ENCODE measurements at regions not wholly inside any gene's neighbourhood (a gene's known extent, or its start where the extent isn't known, plus 50 kb on each side); places are given as distances from the start of the nearest gene placed in this dataset.

DNA sequence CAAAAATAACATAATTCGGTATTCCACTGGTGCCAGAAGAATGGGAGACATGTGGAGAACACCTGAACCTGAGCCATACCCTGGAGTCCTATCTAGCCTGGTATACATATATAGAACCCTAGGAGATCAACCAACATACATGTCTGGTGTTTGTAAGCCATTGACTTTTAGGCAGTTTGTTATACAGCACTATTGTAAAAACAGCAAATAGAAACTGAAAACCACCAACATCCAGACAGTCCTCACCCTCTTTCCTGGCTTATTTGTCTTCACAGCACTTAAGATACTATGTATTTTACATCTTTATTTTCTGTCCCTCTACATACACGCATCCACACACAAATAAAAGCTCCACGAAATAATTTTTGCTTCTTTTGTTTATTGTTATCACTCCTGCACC is 404.2 kb upstream of the PMFBP1 start:
- H3K27me3 ChIP-seq (replicated peaks in 1 of 7), result no peaks in the 10 kb centered on the region
- intact Hi-C loops (cut with DNase I; ENCODE audit: low total_unique reads), result no loop called here
- no peak for DNase-seq
- H3K4me3 ChIP-seq, result no peak overlapping the region
- no peaks in the 10 kb centered on the region for H3K4me1 ChIP-seq
- H3K27ac ChIP-seq, result no peak overlapping the region
- no peaks in the 10 kb centered on the region for H3K36me3 ChIP-seq
- H3K9me3 ChIP-seq, result peaks cover 0 to 6% (median 0%) of the 10 kb centered on the region in 8 donors
- TF ChIP-seq, protein P1, sequence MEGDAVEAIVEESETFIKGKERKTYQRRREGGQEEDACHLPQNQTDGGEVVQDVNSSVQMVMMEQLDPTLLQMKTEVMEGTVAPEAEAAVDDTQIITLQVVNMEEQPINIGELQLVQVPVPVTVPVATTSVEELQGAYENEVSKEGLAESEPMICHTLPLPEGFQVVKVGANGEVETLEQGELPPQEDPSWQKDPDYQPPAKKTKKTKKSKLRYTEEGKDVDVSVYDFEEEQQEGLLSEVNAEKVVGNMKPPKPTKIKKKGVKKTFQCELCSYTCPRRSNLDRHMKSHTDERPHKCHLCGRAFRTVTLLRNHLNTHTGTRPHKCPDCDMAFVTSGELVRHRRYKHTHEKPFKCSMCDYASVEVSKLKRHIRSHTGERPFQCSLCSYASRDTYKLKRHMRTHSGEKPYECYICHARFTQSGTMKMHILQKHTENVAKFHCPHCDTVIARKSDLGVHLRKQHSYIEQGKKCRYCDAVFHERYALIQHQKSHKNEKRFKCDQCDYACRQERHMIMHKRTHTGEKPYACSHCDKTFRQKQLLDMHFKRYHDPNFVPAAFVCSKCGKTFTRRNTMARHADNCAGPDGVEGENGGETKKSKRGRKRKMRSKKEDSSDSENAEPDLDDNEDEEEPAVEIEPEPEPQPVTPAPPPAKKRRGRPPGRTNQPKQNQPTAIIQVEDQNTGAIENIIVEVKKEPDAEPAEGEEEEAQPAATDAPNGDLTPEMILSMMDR (IDR thresholded peaks at IDR 0.05 in 8 of 11, conservative IDR thresholded peaks at IDR 0.05 in 3 of 11), result no peak
- TF ChIP-seq POLR2A (IDR thresholded peaks at IDR 0.05) (no peak), POLR2AphosphoS5 (IDR thresholded peaks at IDR 0.05) (no peak)
- WGBS, 5 donors, result 92 to 98% (median 95%) methylated on average over 3 of the region's 3 CpGs

DNA sequence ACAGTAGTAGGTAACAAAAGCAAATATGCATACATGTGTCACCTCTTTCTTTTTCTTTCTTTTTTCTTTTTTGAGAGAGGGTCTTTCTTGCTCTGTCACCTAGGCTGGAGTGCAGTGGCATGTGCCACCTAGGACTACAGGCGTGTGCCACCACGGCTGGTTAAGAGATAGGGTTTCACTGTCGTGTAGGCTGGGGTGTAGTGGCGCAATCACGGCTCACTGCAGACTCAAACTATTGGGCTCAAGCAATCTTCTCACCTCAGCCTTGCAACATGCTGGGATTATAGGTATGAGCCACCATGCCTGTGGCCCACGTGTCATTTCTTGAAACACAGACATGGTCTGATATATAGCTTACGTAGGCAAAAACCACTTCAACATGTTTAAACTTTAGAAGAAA is 397.7 kb upstream of the PMFBP1 start:
- Histone ChIP-seq H3K4me3 (no peak overlapping the region), H3K9me3 (no peaks in the 10 kb centered on the region), H3K36me3 (no peaks in the 10 kb centered on the region), H3K27me3 (replicated peaks in 1 of 7) (no peaks in the 10 kb centered on the region), H3K27ac (no peak overlapping the region), H3K4me1 (no peaks in the 10 kb centered on the region)
- intact Hi-C loops (cut with DNase I; ENCODE audit: low total_unique reads), result no loop called here
- WGBS, 5 donors, result 91 to 97% (median 96%) methylated on average over 7 of the region's 7 CpGs
- TF ChIP-seq POLR2A (IDR thresholded peaks at IDR 0.05), result no peak
- TF ChIP-seq, protein P1 (IDR thresholded peaks at IDR 0.05 in 8 of 11, conservative IDR thresholded peaks at IDR 0.05 in 3 of 11), result no peak
- TF ChIP-seq POLR2AphosphoS5 (IDR thresholded peaks at IDR 0.05), result no peak
- DNase-seq, result no peak

DNA sequence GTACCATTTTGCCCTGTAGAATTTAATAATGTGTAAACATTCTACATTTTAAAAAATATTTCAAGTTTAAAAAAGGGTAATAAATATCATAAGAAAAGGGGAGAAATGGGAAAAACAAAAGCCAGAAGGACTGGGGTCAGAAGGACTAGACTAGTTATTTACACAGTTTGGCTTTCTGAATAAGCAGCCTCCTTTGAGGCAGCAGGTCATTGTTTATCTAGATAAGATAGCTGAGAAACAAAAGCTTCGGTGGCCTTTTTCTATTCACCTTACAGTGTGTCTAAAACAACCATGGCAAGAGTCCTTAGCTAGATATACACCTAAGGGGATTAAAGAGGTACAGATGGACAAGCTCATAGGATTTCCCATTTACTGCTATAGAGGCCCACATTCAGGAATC is 396.5 kb upstream of the PMFBP1 start:
- H3K4me1 ChIP-seq, result no peaks in the 10 kb centered on the region
- no peaks in the 10 kb centered on the region for H3K36me3 ChIP-seq
- no peaks in the 10 kb centered on the region for H3K27me3 ChIP-seq (replicated peaks in 1 of 7)
- no peak for DNase-seq
- 0 to 88% (median 73%) methylated on average over 1 of the region's 1 CpG for WGBS, 5 donors
- H3K4me3 ChIP-seq, result no peak overlapping the region
- no peaks in the 10 kb centered on the region for H3K9me3 ChIP-seq
- H3K27ac ChIP-seq, result no peak overlapping the region
- TF ChIP-seq POLR2A (IDR thresholded peaks at IDR 0.05), result no peak
- no peak for TF ChIP-seq POLR2AphosphoS5 (IDR thresholded peaks at IDR 0.05)
- TF ChIP-seq, protein P1 (IDR thresholded peaks at IDR 0.05 in 8 of 11, conservative IDR thresholded peaks at IDR 0.05 in 3 of 11), result no peak
- intact Hi-C loops (cut with DNase I; ENCODE audit: low total_unique reads), result no loop called here

DNA sequence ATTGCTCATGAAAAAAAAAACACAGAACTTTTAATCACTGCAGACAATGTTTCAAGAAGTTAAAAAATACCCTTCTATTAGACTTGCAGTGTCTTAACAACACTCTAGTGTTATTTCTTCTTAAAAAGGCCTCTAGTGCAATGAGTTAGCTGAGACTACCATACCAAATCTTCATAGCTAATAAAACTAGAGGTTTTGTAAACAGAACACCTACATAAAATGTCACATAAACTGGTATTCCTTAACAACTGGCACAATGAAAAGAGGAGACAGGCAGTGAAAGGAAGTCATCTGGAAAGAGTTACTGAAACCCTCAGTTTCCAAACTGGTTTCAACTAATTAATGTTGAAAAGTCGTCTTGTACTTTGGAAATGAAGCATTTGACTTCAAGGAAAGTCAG is 394.2 kb upstream of the PMFBP1 start:
- WGBS, 5 donors, result 69 to 80% (median 74%) methylated on average over 1 of the region's 1 CpG
- Histone ChIP-seq H3K27me3 (replicated peaks in 1 of 7) (no peaks in the 10 kb centered on the region), H3K4me3 (no peak overlapping the region), H3K9me3 (no peaks in the 10 kb centered on the region), H3K27ac (no peak overlapping the region), H3K36me3 (no peaks in the 10 kb centered on the region), H3K4me1 (no peaks in the 10 kb centered on the region)
- intact Hi-C loops (cut with DNase I; ENCODE audit: low total_unique reads), result no loop called here
- no peak for DNase-seq
- no peak for TF ChIP-seq POLR2A (IDR thresholded peaks at IDR 0.05)
- TF ChIP-seq, protein P1 (IDR thresholded peaks at IDR 0.05 in 8 of 11, conservative IDR thresholded peaks at IDR 0.05 in 3 of 11), result no peak
- TF ChIP-seq POLR2AphosphoS5 (IDR thresholded peaks at IDR 0.05), result no peak
